ENCODE measurements at regions not wholly inside any gene's neighbourhood (a gene's known extent, or its start where the extent isn't known, plus 50 kb on each side); places are given as distances from the start of the nearest gene placed in this dataset.
"Not testable (repeated sequence)": the region's sequence is repeated elsewhere in the genome, so short reads cannot be mapped to it uniquely, and the experiment has no call there.

DNA sequence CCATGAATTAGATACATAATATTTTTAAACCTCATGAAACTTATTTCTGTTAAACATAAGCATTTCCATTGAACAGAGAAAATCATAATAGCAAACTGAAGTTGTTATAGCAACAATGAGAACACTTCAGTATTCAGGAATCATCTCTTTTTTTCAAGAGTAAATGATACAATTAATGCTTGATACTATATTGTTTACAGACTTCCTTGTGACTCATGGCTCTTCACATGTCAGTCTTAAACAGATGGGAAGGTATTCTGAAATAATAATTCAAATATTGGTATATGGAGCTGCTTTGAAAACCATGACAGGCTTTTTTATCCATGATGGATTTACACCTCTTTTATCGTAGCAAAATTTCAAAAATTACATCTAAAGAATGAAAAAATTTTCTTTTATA, 226.5 kb upstream of the RBMS1 start:
- DNase-seq (ENCODE audit: low read depth in 4 of 4, low spot score in 3 of 4), result no peak

DNA sequence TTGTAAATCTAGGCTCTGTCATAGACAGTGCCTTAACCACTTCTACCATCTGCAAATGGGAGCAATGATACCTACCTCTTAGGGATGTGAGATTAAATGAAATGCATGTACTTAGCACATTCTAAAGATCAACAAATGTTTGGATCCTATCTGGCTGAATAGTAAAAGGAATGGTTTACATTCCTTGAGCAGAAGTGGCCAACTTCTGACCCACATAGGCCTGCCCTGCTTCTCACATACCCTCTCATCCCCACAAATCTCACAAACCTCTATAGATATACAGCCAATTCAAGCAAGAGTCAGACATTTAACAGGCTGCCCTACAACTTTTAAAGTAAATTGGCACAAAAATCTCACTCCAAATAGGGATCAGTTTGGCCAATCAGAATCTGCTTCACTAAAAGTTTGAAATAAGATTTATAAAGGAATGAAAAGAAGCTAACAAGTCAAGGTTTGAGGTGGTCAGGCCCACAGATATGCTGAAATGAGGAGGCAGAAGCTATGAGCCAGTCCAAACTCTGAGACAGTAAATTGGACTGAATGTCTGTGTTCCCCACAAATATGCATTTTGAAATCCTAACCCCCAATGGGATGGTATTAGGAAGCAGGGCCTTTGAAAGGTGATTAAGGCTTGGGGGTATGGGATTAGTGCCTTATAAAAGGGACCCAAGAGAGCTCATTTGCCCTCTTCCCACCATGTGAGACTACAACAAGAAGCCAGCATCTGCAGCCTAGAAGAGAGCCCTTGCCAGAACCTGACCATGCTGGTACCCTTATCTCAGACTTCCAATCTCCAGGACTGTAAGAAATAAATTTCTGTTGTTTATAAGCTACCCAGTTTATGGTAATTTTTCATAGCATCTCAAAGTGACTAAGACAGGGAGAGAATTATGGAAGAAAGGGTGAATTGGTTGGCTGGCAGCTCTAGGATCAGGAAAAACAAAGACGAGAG, 227.8 kb upstream of the RBMS1 start:
- DNase-seq (ENCODE audit: low read depth in 4 of 4, low spot score in 3 of 4), result no peak

DNA sequence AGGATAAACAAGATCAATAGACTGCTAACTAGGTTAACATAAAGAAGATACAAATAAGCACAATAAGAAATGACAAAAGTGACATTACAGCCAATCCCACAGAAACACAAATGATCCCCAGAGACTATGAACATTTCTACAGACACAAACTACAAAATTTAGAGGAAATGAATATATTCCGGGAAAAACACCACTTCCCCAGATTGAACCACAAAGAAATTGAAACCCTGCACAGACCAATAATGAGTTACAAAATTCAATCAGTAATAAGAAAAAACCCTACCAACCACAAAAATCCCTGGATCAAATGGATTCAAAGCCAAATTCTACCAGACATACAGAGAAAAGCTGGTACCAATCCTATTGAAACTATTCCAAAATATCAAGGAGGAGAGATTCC, 232.4 kb upstream of the RBMS1 start:
- no peak for DNase-seq (ENCODE audit: low read depth in 4 of 4, low spot score in 3 of 4)

DNA sequence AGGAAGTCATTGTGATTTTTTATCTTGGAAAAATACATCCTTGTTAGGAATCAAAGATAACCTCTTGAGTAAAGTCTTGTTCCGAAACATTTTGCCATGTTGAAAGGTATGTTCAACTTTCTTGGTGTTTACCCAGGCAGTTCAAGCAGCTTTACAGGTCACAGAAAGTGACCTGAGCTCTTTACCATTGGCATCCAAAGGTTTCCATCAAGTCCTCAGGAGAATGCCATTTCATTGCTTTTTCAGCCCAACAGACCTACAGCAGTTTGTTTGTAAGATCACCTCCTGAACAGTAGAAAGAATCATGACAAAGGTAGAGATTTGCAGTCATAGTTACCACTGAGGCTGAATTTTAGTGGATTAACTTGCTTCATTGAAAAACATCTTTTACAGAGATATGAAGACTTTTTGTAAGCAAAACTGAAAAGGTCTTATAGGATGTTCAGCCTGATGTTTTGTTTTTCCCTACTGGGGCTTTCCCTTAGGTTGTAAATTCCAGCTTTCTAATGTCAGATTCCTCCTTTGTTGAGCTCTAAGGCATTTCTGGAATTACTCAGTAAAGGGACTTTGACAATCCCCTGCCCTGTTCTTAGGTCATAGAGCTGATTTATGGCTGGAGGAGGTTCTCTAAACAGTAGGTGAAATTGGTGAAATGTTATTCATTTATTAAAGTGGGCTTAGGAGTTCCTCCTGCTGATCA, 236.8 kb upstream of the RBMS1 start:
- DNase-seq (ENCODE audit: low read depth in 4 of 4, low spot score in 3 of 4), result peak in 2 of 4 donors; percentile 18 to 29

DNA sequence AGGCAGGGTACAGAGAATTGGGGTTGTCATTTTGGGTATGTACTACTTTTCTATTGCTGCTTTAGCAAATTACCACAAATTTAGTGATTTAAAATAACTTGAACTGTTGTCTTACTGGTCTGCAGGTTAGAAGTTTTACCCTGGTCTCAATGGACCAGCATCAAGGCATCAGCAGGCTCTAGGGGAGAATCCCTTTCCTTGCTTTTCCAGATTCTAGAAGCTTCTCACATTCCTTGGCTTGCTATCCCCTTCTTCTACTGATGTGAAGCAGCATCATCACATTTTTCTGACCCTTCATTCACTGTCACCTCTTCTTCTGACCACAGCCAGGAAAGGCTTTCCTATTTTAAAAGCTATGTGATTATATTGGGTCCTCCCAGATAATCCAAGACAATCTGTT, 237.8 kb upstream of the RBMS1 start:
- DNase-seq (ENCODE audit: low read depth in 4 of 4, low spot score in 3 of 4), result no peak

DNA sequence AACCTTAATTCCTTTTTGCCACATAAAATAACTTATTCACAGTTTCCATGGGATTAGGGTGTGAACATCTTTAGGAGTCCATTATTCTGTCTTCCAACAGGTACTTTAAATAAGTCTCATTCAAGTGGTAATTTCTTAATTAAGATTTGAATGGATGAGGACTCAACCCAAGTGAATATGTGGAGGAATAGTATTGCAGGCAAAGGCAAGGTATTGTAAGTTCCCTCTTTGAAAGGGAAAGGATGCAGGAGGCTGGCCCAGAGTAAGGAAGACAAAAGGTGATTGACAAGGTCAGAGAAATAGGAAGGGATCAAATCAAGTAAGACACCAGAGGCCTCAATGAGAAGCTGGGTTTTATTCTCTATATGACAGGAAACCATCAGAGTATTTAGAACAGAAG, 238.2 kb upstream of the RBMS1 start:
- no peak for DNase-seq (ENCODE audit: low read depth in 4 of 4, low spot score in 3 of 4)

DNA sequence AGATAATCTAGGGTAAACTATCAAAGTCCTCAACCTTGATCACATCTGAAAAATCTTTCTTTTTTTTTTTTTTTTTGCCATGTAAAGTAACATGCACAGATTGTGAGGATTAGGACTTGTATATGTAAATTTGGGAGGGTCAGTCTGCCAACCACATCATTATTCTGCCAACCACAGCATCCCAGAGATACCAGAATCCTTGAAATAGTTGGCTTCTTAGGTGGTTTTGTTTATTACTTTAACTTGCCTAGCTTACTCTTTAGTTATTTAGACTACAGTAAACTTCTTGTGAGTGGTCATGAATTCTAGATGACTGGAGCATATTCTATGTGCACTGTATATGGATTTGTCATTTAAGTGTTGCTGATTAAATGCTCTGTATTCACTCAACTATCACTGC, 242.1 kb upstream of the RBMS1 start:
- DNase-seq (ENCODE audit: low read depth in 4 of 4, low spot score in 3 of 4), result no peak

DNA sequence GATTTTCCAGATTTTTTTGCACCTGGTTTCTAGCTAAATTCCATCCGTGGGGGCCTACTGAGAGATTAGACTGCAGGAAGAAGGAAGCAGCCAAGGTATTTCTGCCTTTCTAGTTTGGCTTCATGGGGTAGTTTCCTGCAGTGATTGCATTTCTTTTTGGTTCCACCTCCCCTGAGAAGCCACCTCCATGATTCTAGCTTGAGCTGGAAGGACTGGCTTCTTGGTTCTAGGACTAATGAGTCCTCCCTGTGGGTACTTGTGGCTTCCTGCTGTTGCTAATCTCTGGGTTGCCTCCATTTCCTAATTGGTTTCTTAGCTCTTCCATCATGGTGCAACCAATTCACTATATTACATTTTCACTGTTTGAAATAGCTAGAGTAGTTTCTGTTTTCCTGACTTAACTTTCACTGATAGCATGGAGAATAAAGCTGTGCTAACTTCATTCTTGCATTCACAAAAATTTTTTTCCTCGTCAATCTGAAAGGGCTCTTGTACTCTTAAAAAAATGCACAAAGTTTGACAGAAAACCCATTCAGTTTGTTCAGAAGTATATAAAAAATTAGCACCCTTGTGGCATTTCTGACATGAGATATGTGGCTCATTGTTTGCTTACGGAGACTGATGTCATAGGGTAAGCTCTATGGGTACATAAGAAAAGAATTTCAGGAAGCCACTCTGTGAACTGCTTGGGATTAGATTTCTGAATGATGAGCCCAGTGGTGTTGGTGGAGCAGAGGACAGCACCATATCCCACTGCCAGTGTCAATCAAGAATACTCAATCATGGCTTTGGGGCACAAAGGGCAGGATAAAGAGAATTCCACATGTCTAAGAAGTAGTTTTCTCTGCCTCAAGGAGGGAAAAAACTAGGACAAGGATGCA, 242.8 kb upstream of the RBMS1 start:
- DNase-seq (ENCODE audit: low read depth in 4 of 4, low spot score in 3 of 4), result no peak

DNA sequence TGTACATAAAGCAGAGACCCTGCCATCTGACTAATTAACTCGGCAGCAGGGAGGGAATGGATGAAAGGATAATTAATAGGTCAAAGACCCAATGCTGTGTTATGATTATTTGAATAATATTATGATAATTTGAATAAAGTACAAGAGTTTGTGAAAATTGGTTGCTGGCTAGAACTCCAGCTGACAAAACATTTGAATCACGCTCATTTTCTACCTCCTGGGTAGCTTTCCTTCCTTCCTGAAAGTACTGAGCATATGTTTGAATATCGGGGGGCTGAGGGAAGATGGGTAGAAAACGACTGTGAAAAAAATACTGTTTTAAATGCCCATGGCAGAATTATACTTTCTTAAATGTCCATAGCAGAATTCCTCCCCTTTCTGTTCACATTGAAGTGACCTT, 243.6 kb upstream of the RBMS1 start:
- DNase-seq (ENCODE audit: low read depth in 4 of 4, low spot score in 3 of 4), result no peak

DNA sequence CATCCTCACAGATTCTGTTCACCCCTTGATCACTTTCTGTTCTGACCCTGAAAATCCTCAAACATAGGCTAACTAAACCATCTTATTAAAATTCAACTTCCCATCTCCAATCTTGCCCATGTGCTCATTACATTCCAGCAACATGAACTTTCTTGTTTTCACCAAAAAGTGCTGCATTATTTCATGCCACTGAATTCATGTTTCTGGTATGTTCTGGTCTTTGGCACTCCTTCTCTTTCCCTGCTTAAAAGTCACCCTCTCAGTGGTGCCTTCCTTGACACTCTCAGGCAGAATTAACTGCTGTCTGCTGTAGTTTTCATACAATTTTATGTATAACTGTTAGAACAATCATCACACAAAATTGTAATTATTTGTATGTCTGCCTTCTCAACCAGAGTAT, 247.7 kb upstream of the RBMS1 start:
- DNase-seq (ENCODE audit: low read depth in 4 of 4, low spot score in 3 of 4), result no peak

DNA sequence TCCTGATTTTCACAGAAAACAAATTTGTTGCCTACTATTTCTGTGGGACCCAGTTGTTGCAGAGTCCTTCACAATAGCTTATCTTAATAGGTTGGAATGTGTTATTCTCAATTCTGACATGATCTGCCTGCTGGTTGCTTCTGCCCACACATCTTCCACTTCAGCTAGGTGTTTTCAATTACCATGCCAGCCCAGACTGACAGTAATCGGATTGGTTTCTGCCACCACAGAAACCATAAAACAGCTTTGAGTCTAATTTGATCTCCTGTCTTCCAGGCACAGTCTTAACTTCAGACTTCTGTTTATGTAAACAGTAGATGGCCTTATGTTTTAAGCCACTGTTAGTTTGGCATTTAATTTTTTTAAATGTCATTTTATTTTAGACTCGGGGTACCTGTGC, 248.2 kb upstream of the RBMS1 start:
- DNase-seq (ENCODE audit: low read depth in 4 of 4, low spot score in 3 of 4), result no peak

DNA sequence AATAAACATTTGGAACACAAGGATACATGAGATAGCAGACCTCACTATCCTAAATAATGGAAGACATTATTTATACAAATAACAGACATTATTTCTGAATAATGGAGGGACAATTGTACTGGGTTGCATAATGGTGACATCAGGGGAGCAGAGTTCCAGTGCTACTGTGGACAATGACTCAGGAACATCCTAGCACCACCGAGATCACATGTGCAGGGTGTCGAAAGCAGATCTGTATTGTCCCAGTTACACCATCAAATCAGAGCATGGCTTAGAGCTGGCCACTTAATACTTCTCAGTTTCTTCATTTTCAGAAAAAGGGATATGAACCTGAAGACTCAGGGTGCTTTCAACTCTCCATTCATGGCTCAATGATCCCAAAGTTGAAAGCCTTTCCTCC, 249.1 kb upstream of the RBMS1 start:
- no peak for DNase-seq (ENCODE audit: low read depth in 4 of 4, low spot score in 3 of 4)

DNA sequence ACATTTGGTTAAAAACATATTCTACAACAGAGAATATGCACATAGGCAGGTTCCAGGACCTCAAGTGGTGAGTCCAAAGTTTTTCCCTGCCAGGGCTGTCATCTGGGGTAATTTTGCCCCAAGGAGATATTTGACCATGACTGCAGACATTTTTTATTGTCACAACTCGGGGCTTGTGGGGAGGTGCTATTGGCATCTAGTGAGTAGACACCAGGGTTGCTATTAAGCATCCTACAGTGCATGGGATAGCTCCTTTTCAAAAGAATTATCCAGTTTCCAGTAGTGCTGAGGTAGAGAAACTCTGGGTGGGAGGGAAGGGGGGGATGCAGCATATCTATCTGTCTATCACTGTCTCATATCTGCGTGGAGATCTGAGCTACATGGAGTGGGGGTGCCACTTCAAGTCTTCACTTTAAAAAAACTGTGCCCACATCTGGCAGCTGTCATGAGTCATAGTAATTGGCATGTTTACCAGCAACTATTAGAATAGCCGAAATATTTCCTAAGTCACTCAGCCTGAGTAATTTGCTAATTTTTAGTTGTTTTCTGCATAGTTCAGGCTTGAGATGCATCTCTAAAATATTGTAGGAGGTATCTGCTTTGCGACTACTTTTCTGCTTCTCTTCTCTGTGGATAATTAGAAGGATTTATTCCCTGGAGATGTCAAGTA, 254.0 kb upstream of the RBMS1 start:
- DNase-seq (ENCODE audit: low read depth in 4 of 4, low spot score in 3 of 4), result no peak

DNA sequence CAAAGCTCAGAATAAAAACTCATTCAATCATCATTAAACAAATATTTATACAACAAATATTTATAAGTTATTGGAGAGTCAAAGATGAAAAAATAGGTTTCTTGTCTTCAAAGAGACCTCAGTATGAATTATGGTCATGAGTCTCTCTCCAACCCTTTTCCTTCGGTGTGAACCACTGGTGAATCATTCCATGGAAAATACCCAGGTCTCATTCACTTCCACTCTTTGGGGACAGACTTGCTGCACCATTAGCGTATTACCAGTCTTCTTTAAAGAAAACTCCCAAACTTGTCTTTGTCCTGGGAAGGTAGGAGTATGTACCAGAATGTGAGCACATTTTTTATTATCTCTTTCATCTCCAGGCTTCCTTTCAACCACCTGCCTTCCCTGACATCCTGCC, 257.4 kb upstream of the RBMS1 start:
- DNase-seq (ENCODE audit: low read depth in 4 of 4, low spot score in 3 of 4), result no peak

DNA sequence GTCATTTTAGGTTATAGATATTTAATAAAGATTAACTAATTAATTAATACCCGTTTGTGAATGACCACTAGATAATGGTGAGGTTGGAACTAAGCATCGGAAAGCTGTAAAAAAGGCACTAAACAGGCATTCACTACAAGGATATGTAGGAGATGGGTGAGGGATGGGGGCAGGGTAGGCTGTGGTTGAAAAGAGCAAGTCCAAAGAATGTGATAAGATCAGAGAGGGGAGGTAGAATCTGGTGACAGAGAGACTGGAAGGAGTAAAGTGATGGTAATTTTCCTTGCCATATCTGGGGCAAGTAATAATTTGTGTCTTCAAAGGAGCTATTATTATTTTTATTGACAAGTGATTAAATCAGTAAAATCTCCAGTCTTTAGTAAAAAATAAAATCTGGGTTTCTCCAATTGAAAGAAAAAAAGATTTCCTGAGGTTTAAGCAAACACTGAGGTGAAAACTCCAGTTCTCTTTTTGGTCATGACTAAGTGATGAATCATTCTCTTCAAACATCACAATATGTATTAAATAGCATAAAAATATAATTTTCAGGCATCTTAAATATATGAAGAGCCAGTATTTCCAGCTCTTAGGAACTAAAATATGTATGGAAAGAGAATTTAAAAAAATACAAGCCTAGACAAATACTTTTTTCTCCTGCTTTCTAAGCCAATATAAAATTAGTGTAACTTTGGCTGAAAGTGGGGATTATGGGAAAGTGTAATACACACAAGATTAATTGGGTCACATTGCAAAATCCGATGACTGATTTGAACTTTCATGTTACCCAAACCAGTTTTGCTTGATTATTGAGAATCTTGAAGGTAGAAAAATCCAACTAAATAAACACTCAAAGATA, 259.1 kb upstream of the RBMS1 start:
- no peak for DNase-seq (ENCODE audit: low read depth in 4 of 4, low spot score in 3 of 4)

DNA sequence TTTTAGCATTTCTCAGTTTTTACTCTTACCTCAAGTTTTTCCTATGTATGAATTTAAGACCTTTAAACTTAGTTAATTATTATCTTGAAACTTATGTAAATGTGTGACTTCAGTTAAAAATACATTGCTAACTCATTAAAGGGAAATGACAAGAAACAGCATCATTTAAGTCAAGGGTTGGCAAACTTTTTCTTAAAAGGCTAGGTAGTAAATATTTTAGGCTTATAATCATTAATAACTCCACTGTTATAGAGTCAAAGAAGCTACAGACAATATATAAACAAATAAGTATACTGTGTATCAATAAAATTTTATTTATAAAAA, 259.7 kb upstream of the RBMS1 start:
- no peak for DNase-seq (ENCODE audit: low read depth in 4 of 4, low spot score in 3 of 4)

DNA sequence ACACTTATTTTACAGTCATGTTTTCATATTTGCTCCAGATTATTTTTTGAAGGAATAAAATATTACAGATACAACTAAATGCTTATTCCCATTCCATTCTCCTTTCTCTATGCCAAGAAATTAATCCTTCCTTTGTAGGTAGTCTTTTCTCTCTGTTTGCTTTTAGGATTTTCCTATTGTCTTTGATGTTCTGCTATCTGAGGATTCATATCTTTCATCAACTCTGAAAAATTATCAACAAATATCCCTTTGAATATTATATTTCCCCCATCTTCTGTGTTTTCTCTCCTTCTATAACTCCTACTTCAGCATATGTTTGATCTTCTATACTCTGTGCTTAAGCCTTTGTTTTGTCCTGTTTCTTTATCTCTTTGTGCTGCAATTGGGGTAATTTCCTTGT, 260.4 kb upstream of the RBMS1 start:
- DNase-seq (ENCODE audit: low read depth in 4 of 4, low spot score in 3 of 4), result no peak

DNA sequence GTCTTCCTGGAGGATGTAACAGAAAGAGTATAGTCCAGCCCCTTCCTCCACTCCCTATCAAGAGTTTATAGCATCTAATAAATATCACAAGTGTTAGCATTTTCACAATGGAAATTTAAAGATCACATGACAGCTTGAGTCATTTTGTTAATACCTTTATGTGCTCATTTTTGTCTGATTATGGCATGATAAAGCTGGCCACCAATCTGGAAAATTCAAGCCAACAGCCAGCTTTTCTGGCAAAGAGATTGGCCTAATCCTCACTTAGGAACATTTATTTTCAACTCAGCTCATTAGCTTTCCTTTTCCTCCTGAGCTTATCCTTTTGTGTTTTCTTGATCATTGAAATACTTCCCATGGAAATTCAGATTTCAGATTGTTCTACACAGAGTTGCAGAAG, 262.9 kb upstream of the RBMS1 start:
- DNase-seq (ENCODE audit: low read depth in 4 of 4, low spot score in 3 of 4), result no peak

DNA sequence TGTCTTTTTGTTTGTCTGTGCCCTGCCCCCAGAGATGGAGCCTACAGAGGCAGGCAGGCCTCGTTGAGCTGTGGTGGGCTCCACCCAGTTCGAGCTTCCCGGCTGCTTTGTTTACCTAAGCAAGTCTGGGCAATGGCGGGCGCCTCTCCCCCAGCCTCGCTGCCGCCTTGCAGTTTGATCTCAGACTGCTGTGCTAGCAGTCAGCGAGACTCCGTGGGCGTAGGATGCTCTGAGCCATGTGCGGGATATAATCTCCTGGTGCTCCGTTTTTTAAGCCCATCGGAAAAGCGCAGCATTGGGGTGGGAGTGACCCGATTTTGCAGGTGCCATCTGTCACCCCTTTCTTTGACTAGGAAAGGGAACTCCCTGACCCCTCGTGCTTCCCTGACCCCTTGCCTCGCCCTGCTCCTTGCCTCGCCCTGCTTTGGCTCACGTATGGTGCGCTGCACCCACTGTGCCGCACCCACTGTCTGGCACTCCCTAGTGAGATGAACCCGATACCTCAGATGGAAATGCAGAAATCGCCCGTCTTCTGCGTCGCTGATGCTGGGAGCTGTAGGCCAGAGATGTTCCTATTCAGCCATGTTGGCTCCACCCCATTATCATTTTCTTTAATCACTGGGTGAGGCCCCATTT, 269.0 kb upstream of the RBMS1 start:
- DNase-seq (ENCODE audit: low read depth in 4 of 4, low spot score in 3 of 4), result not testable (repeated sequence)

Measured in left renal pelvis (tissue), 4 donors.